ENCODE measurements at regions not wholly inside any gene's neighbourhood (a gene's known extent, or its start where the extent isn't known, plus 50 kb on each side); places are given as distances from the start of the nearest gene placed in this dataset.

GRCh38 chr18:7333025-7333562, 102.2 kb downstream of the LRRC30 start:
- no peak overlapping the region for H3K4me3 Mint-ChIP-seq
- no peaks in the 10 kb centered on the region for H3K4me1 Mint-ChIP-seq
- Histone ChIP-seq H3K4me3 (ENCODE audit: low read length) (no peak overlapping the region), H3K9me3 (ENCODE audit: low read length) (no peaks in the 10 kb centered on the region), H3K4me1 (ENCODE audit: insufficient read depth, low read length) (no peaks in the 10 kb centered on the region), H3K36me3 (ENCODE audit: insufficient read depth, low read length) (no peaks in the 10 kb centered on the region), H3K27ac (ENCODE audit: low read depth, low read length) (no peak overlapping the region), H3K27me3 (ENCODE audit: insufficient read depth, low read length, poor library complexity, severe bottlenecking) (no peaks in the 10 kb centered on the region)
- POLR2A ChIA-PET, result no interaction called here
- DNase-seq, result no peak
- H3K36me3 Mint-ChIP-seq, result no peaks in the 10 kb centered on the region
- H3K27me3 Mint-ChIP-seq, result peaks cover 0 to 2% of the 10 kb centered on the region in 2 donors
- H3K27ac Mint-ChIP-seq, result no peak overlapping the region
- CTCF ChIA-PET, result no interaction called here
- peaks cover 2 to 23% (median 10%) of the 10 kb centered on the region in 5 donors for H3K9me3 Mint-ChIP-seq

- CTCF ChIA-PET, result no interaction called here
- Mint-ChIP-seq H3K27ac (no peak overlapping the region), H3K4me3 (no peak overlapping the region), H3K4me1 (no peaks in the 10 kb centered on the region), H3K27me3 (peaks cover 0 to 2% of the 10 kb centered on the region in 2 donors), H3K36me3 (no peaks in the 10 kb centered on the region), H3K9me3 (peaks cover 2 to 15% (median 5%) of the 10 kb centered on the region in 5 donors)
- POLR2A ChIA-PET, result no interaction called here
- no peak for DNase-seq
- Histone ChIP-seq H3K27me3 (ENCODE audit: insufficient read depth, low read length, poor library complexity, severe bottlenecking) (no peaks in the 10 kb centered on the region), H3K36me3 (ENCODE audit: insufficient read depth, low read length) (no peaks in the 10 kb centered on the region), H3K27ac (ENCODE audit: low read depth, low read length) (no peak overlapping the region), H3K4me3 (ENCODE audit: low read length) (no peak overlapping the region), H3K9me3 (ENCODE audit: low read length) (no peaks in the 10 kb centered on the region), H3K4me1 (ENCODE audit: insufficient read depth, low read length) (no peaks in the 10 kb centered on the region)
These were observed 104.2 kb downstream of the LRRC30 start for GRCh38 chr18:7334973-7335568.

GRCh38 chr18:7336623-7337022, 105.7 kb downstream of the LRRC30 start:
- Histone ChIP-seq H3K27ac (ENCODE audit: low read depth, low read length) (no peak overlapping the region), H3K4me3 (ENCODE audit: low read length) (no peak overlapping the region), H3K9me3 (ENCODE audit: low read length) (no peaks in the 10 kb centered on the region), H3K36me3 (ENCODE audit: insufficient read depth, low read length) (no peaks in the 10 kb centered on the region), H3K27me3 (ENCODE audit: insufficient read depth, low read length, poor library complexity, severe bottlenecking) (no peaks in the 10 kb centered on the region), H3K4me1 (ENCODE audit: insufficient read depth, low read length) (no peaks in the 10 kb centered on the region)
- DNase-seq, result no peak
- ChIA-PET POLR2A (no interaction called here), CTCF (no interaction called here)
- H3K27me3 Mint-ChIP-seq, result peaks cover 0 to 2% of the 10 kb centered on the region in 2 donors
- H3K4me1 Mint-ChIP-seq, result no peaks in the 10 kb centered on the region
- no peak overlapping the region for H3K4me3 Mint-ChIP-seq
- H3K9me3 Mint-ChIP-seq, result peaks cover 2 to 8% (median 5%) of the 10 kb centered on the region in 5 donors
- no peak overlapping the region for H3K27ac Mint-ChIP-seq
- H3K36me3 Mint-ChIP-seq, result no peaks in the 10 kb centered on the region

GRCh38 chr18:7338846-7339245, 108.0 kb downstream of the LRRC30 start:
- Histone ChIP-seq H3K27me3 (ENCODE audit: insufficient read depth, low read length, poor library complexity, severe bottlenecking) (no peaks in the 10 kb centered on the region), H3K9me3 (ENCODE audit: low read length) (no peaks in the 10 kb centered on the region), H3K27ac (ENCODE audit: low read depth, low read length) (no peak overlapping the region), H3K36me3 (ENCODE audit: insufficient read depth, low read length) (no peaks in the 10 kb centered on the region), H3K4me1 (ENCODE audit: insufficient read depth, low read length) (no peaks in the 10 kb centered on the region), H3K4me3 (ENCODE audit: low read length) (no peak overlapping the region)
- peaks cover 0 to 2% of the 10 kb centered on the region in 2 donors for H3K27me3 Mint-ChIP-seq
- POLR2A ChIA-PET, result no interaction called here
- DNase-seq, result no peak
- H3K4me1 Mint-ChIP-seq, result no peaks in the 10 kb centered on the region
- CTCF ChIA-PET, result no interaction called here
- no peak overlapping the region for H3K4me3 Mint-ChIP-seq
- peaks cover 2 to 8% (median 6%) of the 10 kb centered on the region in 5 donors for H3K9me3 Mint-ChIP-seq
- H3K27ac Mint-ChIP-seq, result no peak overlapping the region
- H3K36me3 Mint-ChIP-seq, result no peaks in the 10 kb centered on the region

GRCh38 chr18:7341581-7342337, 110.9 kb downstream of the LRRC30 start:
- DNase-seq, result no peak
- ChIA-PET POLR2A (no interaction called here), CTCF (interaction anchor here (1.2 kb wide), 1 partner anchor 12 kb away, joined by 3 read pairs; no protein-coding TSS in a partner anchor)
- Histone ChIP-seq H3K9me3 (ENCODE audit: low read length) (no peaks in the 10 kb centered on the region), H3K27ac (ENCODE audit: low read depth, low read length) (no peak overlapping the region), H3K27me3 (ENCODE audit: insufficient read depth, low read length, poor library complexity, severe bottlenecking) (no peaks in the 10 kb centered on the region), H3K4me1 (ENCODE audit: insufficient read depth, low read length) (no peaks in the 10 kb centered on the region), H3K36me3 (ENCODE audit: insufficient read depth, low read length) (no peaks in the 10 kb centered on the region), H3K4me3 (ENCODE audit: low read length) (no peak overlapping the region)
- no peak overlapping the region for H3K4me3 Mint-ChIP-seq
- no peaks in the 10 kb centered on the region for H3K4me1 Mint-ChIP-seq
- no peaks in the 10 kb centered on the region for H3K36me3 Mint-ChIP-seq
- no peaks in the 10 kb centered on the region for H3K27me3 Mint-ChIP-seq
- H3K27ac Mint-ChIP-seq, result no peak overlapping the region
- peaks cover 0 to 12% (median 6%) of the 10 kb centered on the region in 5 donors for H3K9me3 Mint-ChIP-seq

- DNase-seq, result no peak
- Histone ChIP-seq H3K9me3 (ENCODE audit: low read length) (no peaks in the 10 kb centered on the region), H3K36me3 (ENCODE audit: insufficient read depth, low read length) (no peaks in the 10 kb centered on the region), H3K27ac (ENCODE audit: low read depth, low read length) (no peak overlapping the region), H3K27me3 (ENCODE audit: insufficient read depth, low read length, poor library complexity, severe bottlenecking) (no peaks in the 10 kb centered on the region), H3K4me3 (ENCODE audit: low read length) (no peak overlapping the region), H3K4me1 (ENCODE audit: insufficient read depth, low read length) (no peaks in the 10 kb centered on the region)
- POLR2A ChIA-PET, result no interaction called here
- Mint-ChIP-seq H3K4me3 (no peak overlapping the region), H3K36me3 (no peaks in the 10 kb centered on the region), H3K27ac (no peak overlapping the region), H3K9me3 (peaks cover 2 to 16% (median 4%) of the 10 kb centered on the region in 5 donors), H3K27me3 (no peaks in the 10 kb centered on the region), H3K4me1 (no peaks in the 10 kb centered on the region)
- CTCF ChIA-PET, result no interaction called here
These were observed 118.4 kb downstream of the LRRC30 start for GRCh38 chr18:7349181-7349837.

- Mint-ChIP-seq H3K27me3 (peaks cover 0 to 1% of the 10 kb centered on the region in 2 donors), H3K4me3 (no peak overlapping the region), H3K9me3 (peaks cover 0 to 15% (median 5%) of the 10 kb centered on the region in 5 donors), H3K27ac (no peak overlapping the region), H3K4me1 (no peaks in the 10 kb centered on the region), H3K36me3 (no peaks in the 10 kb centered on the region)
- ChIA-PET POLR2A (no interaction called here), CTCF (no interaction called here)
- Histone ChIP-seq H3K4me3 (ENCODE audit: low read length) (no peak overlapping the region), H3K36me3 (ENCODE audit: insufficient read depth, low read length) (no peaks in the 10 kb centered on the region), H3K4me1 (ENCODE audit: insufficient read depth, low read length) (no peaks in the 10 kb centered on the region), H3K27me3 (ENCODE audit: insufficient read depth, low read length, poor library complexity, severe bottlenecking) (no peaks in the 10 kb centered on the region), H3K9me3 (ENCODE audit: low read length) (no peaks in the 10 kb centered on the region), H3K27ac (ENCODE audit: low read depth, low read length) (no peak overlapping the region)
- no peak for DNase-seq
These were observed 128.3 kb downstream of the LRRC30 start for GRCh38 chr18:7358989-7359726.
